ENCODE measurements at regions not wholly inside any gene's neighbourhood (a gene's known extent, or its start where the extent isn't known, plus 50 kb on each side); places are given as distances from the start of the nearest gene placed in this dataset.
A peak's percentile ranks its signal among the peaks of the same experiment; 100 is the strongest.

- no peak for DNase-seq (ENCODE audit: low read depth in 2 of 2)
Measured at GRCh38 chr18:67596003-67596402, 79.5 kb upstream of the DSEL start.

GRCh38 chr18:67590571-67591141 is 74.1 kb upstream of the DSEL start:
- peak in 1 of 2 experiments; percentile 9 for DNase-seq (ENCODE audit: low read depth in 2 of 2)

DNA sequence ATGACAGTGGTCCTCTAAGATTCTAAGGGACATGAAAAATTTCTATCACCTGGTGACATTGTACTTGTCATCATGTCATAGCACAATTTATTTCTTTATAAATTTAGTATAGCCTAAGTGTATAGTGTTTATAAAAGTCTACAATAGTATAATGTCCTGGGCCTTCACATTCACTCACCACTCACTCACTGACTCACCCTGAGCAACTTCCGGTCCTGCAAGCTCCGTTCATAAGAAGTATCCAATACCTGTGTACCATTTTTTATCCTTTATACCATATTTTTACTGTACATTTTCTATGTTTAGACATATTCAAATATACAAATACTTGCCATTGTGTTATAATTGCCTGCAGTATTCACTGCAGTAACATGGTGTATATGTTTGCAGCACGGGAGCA is 72.8 kb upstream of the DSEL start:
- DNase-seq (ENCODE audit: low read depth in 2 of 2) = no peak

DNA sequence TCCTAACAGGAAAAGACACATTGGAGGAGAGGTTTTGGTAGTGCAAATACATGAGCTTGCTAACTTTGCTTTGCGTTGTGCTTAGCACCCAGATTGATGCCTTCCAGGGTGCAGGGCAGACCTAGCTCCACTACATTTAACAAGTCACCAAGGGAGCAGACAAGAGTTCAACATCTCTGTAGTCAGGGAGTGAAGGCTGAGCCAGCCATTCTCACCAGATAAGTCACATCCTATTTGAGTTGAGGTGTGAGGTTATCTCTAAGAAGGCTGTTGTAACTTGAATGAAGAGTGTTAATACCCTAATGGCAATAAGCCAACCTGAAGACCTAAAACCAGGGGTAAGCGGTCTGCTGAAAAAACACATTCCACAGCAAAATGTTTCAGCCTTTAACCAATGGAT is 69.6 kb upstream of the DSEL start:
- no peak for DNase-seq (ENCODE audit: low read depth in 2 of 2)

GRCh38 chr18:67583621-67584020 is 67.1 kb upstream of the DSEL start:
- DNase-seq (ENCODE audit: low read depth in 2 of 2) = peak; percentile 15 to 20

GRCh38 chr18:67582488-67582887 is 66.0 kb upstream of the DSEL start:
- no peak for DNase-seq (ENCODE audit: low read depth in 2 of 2)

- DNase-seq (ENCODE audit: low read depth in 2 of 2) = no peak
Measured at GRCh38 chr18:67581178-67581577, 64.7 kb upstream of the DSEL start.

GRCh38 chr18:67577386-67577785 is 60.9 kb upstream of the DSEL start:
- DNase-seq (ENCODE audit: low read depth in 2 of 2) = peak; percentile 31 to 43

DNA sequence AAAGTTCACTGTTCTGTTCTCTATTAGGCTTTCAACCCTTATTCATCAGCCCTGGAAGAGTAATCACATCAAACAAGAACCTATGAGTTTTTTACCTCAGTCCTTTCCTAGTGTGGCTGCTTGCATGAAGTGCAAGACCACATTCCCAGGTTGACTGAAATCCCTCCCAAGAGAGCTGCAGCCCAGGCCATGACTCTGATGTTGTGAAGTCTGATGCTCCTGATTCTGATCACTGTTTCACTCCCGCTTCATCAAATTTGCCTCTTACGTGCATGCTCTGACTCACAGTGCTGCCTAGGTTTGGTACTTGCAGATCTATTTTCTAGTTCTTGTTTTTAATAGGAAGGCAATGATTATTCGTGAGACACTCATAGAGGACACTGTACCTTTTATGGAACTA is 58.2 kb upstream of the DSEL start:
- no peak for DNase-seq (ENCODE audit: low read depth in 2 of 2)

DNA sequence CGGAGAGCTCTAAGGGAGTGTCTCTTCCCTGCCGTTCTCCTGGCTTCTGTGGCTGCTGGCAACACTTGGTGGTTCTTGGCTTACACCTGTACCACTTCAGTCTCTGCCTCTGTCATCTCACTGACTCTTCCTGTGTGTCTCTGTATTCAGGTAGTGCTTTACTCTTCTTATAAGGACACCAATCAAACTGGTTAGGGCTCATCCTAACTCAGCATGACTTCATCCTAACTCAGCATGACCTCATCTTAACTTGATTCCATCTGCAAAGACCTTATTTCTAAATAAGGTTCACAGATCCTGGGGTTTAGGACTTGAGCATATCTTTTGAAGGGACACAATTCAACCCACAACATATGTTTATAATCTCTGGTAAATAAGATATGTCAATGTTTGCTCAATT is 51.6 kb upstream of the DSEL start:
- DNase-seq (ENCODE audit: low read depth in 2 of 2) = no peak
